ENCODE measurements at regions not wholly inside any gene's neighbourhood (a gene's known extent, or its start where the extent isn't known, plus 50 kb on each side); places are given as distances from the start of the nearest gene placed in this dataset.

DNA sequence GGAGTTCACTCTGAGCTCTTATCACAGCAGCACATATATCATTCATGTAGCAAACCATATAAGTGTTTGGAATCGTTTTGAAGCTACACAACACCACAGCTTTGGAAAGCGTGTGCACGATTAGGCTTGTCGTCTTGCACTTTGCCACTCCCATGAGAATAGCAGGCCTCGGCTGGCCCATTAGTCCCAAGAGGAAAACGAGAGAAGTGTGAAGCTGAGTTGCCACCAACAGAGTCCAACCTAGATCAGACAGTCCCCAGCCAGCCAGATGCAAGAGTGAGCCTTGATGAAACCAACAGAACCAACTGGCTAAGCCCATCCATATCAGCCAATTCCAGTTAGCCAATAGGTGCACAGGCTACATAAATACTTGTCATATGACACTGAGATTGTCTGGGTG lies 238.4 kb downstream of the C1orf94 start:
- no peak for DNase-seq

DNA sequence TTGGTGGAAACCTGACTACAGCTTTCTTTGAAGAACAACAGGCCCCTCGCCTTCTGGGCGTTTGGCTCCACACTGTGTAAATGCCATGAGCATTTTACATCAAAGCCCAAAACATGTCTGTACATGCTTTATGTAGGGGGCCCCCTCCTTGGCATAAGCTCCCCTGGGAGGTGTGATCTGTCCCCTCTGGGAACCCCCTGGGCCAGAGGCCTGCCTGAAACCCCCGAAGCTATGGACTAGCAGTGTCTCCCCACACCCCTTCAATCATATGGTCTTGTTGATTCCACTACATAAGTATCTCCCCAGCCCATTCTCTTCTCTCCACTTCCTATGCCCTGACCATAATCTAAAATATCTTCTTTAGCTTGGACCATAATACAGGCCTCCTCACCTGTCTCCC lies 241.5 kb downstream of the C1orf94 start:
- DNase-seq, result no peak

DNA sequence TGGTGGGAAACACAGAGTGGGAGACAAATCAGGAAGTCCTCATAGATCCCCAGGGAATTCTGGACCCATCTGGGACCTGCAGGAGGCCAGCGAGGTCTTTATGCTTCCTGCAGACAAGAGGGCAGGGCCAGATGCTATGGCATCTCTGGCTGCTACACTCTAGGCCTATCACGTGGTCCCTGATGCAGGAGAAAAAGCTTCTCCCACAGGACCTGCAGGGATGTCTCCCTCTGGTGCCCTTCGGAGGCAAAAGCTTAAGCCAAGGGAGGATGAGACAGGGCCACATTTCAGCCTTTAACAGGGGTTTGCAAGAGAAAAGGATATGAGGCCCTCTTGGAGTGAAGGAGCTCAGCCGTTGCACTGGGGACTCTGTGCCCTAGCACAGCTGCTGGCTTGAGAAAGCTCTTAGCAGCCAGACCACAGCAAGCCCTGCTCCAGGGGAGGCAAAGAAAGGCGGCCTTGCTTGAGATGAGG lies 243.0 kb downstream of the C1orf94 start:
- DNase-seq, result no peak

- DNase-seq, result no peak
Measured at GRCh38 chr1:34425046-34425445, 248.3 kb downstream of the C1orf94 start.

- no peak for DNase-seq
Measured at GRCh38 chr1:34425785-34426184, 249.1 kb downstream of the C1orf94 start.

DNA sequence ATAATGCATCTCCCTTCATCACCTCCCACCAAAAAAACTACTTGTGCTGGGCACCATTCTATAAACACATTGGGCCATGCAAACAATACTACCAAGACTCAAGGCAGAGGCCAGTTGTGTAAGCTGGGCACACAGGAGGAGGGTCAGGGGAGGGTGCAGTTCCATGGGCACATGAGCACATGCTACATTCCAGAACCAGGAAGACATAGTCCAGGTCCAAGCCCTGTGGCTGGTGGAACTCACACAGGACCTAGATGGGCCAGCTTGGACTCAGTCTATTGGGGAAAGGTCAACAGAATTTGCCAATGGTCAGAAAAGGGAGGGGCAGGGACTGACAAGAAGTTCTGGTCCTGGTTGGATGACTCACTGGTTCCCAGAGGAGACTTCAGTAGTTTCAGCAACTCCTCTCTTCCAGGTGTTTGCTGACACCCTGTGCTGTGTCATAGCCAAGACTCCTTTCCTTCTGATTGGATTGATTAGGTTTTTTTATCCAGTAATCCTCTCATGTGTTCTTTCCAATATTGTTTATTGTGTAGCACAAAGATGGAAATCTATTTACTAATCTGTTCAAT lies 249.7 kb downstream of the C1orf94 start:
- no peak for DNase-seq

- DNase-seq, result no peak
Measured at GRCh38 chr1:34427170-34427569, 250.5 kb downstream of the C1orf94 start.

GRCh38 chr1:34433099-34433498 lies 256.4 kb downstream of the C1orf94 start:
- no peak for DNase-seq

GRCh38 chr1:34436836-34437235 lies 260.1 kb downstream of the C1orf94 start:
- no peak for DNase-seq

- DNase-seq, result no peak
Measured at GRCh38 chr1:34441259-34442069, 264.8 kb downstream of the C1orf94 start.

DNA sequence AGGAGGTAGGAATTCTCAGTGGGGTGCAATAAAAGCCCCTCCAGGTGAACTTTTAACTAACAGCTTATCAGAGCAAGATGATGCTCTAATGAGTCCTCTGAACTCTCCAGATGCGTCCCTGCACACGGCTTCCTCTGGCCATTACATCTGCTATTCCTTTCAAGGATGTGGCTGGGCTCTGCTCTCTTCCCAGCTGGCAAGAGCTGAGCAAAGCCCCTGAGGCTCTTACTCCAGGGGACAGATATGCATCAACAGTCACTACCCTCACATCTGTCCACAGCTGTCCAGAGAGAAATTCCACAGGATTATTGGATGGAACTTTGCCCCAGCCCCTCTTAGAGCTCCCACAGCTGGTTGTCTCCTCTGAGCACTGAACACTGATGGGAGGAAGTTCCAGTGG lies 267.8 kb downstream of the C1orf94 start:
- DNase-seq, result no peak

DNA sequence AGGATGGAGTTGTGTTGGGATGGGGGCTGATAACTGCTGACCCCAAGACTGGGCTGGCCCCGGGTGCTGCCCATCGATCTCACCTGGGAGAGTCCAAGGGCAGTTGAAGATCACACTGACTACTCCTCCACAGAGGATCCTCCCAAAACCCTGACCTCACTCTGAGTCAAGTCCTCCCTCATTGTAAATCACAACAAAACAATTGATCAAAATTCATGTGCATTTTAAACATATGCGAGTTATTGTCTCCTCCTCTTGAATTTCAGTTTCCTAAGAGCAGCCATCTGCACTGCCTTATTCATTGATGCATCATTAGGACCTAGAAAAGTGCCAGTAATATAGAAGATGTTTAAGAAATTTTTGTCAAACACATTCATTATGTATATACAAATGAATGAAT lies 273.6 kb downstream of the C1orf94 start:
- no peak for DNase-seq

DNA sequence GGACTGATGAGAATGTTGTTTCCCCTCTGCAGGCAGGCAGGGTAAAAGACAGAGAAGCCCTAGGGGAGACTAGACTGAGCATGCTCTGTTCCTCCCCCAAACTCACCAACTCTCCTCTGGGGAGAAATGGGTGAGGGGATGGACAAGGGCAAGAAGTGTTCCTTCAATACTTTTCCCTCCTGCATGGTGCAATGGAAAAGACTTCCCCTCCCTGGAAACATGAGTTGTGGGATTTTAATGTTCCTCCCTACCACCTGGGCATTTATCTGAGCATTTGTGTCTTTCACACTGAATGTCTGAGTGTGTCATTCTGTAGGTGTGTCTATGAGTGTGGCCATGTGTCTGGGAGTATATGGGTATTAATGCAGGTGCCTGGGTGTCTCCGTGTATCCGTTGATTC lies 275.7 kb downstream of the C1orf94 start:
- DNase-seq, result no peak

GRCh38 chr1:34455121-34455520 lies 278.4 kb downstream of the C1orf94 start:
- DNase-seq, result no peak

- peak; percentile 9 to 16 for DNase-seq
Measured at GRCh38 chr1:34460193-34460592, 283.5 kb downstream of the C1orf94 start.

DNA sequence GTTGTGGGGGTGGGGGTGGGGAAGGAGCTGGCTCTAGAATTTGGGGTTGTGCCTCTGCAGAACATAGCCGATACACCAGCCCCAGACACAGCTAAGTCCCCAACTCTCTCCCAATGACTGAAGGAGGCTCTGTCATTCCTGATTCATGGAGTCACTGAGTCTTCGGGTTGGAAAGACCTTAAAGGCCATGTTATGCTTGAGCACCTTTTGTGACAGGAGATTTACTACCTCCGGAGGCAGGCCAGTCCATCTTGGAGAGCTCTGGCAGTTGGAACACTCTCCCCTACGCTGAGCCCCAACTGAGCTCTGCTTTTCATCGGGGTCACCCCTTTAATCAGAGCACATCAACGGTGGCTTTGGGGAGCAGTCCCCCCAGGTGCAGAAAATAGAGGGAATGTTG lies 284.4 kb upstream of the GJB5 start:
- no peak for DNase-seq

- no peak for DNase-seq
Measured at GRCh38 chr1:34474566-34474965, 280.3 kb upstream of the GJB5 start.

DNA sequence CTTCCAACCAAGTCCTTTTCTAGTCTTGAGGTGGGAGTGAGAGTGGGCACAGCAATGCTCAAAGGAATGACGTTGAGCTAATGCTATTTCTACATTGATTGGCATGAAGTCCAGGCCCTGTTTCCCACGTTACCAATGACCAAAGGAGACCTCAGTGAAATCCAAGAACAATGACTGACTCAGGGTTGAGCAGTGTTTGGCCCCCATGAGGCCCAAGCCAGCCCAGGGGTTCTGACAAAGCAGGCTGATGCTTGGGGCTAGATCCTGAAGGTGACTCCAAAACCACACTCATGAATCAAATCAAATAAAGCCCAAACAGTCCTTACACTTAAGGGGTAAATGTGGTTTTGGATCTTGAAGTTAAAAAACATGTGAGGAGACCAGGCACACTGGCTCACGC lies 278.5 kb upstream of the GJB5 start:
- DNase-seq, result no peak

DNA sequence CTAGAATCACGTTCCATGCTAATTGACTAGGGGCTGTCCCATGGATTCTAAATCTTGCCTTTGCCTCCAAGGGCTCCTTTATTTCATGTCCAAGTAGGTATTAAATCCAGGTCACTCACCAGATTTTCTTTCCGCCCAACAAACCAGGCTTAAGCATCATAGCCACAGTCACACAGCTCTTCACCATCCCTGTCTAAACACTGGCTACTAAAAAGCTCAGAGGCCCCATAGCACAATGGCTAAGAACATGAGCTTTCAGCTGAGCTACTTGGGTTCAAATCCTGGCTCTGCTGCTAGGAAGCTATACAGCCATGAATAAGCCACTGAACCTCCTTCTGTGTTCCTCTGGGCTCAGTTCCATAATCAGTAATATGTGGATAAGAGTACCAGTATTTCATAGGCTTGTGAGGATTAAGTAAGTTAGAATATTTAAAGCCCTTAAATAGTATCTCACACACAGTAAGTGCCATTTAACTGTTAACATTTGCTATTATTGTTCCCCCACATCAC lies 277.2 kb upstream of the GJB5 start:
- no peak for DNase-seq

DNA sequence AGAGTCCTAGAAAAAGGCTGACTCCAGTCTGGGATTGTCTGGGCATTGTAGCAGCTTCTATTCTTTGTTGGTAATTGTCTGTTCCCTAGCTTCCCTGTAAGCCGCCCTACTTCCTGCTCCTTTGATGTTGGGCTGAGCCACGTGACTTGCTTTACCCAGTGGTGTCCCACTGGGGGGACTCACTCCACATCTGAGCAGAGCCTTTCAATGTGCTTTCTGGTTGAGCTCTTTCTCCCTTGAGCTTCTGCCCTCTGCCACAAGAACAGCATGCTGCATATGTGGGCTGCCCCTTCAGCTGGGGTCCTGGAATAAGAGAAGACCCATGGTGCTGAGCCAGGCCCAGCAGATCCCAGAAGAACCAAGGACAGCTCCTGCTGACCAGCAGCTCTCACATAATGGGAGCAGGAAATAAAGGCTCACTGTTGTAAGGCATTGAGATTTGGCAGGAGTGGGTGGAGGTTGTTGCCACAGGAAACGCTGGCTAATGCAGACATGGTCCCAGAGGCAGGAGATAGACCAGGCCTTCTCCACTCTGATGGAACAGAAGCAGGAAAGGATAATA lies 276.3 kb upstream of the GJB5 start:
- DNase-seq, result no peak

GRCh38 chr1:34479731-34480130 lies 275.1 kb upstream of the GJB5 start:
- DNase-seq, result no peak

GRCh38 chr1:34488080-34488708 lies 266.7 kb upstream of the GJB5 start:
- DNase-seq, result no peak

GRCh38 chr1:34500451-34500850 lies 254.4 kb upstream of the GJB5 start:
- peak in 1 of 2 experiments; percentile 2 for DNase-seq

DNA sequence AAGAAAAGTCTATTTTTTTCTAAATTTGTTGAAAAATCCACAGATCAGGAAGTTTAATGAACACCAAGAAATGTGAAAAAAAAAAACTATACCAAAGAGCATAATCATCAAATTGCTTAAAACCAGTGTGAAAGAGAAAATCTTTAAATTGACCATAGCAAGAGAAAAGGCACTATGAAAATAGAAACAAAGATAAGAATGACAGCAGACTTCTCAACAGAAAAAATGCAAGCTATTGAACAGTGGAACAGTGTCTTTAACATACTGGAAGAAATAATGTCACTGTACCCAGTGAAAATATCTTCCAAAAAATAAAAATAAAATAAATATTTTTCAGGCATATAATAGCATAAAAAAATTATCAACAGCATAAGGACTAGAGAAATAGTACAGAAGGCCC lies 243.0 kb upstream of the GJB5 start:
- DNase-seq, result no peak

All from AML-193 (cell line).